ENCODE measurements at regions not wholly inside any gene's neighbourhood (a gene's known extent, or its start where the extent isn't known, plus 50 kb on each side); places are given as distances from the start of the nearest gene placed in this dataset.

DNA sequence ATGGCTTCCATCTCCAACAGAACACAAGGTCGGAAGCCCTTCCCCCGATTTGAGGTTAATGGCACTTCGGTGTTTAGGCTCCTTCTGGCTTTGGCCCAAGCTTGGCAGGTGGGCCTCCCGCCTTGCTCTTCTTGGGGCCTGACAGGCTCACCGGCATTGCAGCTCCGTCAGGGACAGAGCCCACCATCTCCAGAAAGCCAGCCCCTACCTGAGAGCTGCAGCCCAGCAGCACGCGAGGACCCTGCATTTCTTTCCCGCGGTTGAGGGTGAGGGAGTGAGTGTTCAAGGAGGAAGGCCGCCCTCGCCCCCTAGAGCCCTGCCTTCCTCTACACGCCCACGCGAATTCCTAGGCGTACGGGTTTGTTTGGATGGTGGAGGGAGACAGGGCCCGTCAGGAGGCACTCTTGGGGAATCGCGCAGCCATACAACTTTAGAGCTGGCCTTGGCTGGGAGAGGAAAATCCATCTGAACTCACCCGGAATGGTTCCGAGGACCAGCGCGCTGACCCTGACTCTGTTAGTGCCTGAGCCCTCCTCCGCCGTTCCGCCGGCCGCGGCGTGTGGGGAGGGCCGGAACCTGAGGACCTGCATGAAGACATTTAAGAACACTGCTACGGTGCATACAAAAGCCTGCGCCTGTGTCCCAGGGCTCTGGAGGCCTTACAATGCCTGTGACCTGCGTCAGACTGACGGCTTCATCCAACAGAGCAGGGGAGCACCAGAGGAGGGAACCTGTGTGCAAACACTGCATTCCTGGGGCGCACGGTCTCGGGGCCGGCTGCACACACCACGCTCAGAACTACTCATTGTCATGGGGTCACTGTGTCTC is 73.8 kb downstream of the MRPL36 start (continued):
- no peak for TF ChIP-seq LBX2 (CRISPR knock-in tag; IDR thresholded peaks at IDR 0.05; ENCODE audit: borderline replicate concordance)
- no peak for TF ChIP-seq MIER2 (CRISPR knock-in tag; IDR thresholded peaks at IDR 0.05)
- no peak for TF ChIP-seq NCOA2 (CRISPR knock-in tag; IDR thresholded peaks at IDR 0.05)
- TF ChIP-seq ZNF616 (CRISPR knock-in tag; IDR thresholded peaks at IDR 0.05; ENCODE audit: low read depth): no peak
- TF ChIP-seq, protein P1, sequence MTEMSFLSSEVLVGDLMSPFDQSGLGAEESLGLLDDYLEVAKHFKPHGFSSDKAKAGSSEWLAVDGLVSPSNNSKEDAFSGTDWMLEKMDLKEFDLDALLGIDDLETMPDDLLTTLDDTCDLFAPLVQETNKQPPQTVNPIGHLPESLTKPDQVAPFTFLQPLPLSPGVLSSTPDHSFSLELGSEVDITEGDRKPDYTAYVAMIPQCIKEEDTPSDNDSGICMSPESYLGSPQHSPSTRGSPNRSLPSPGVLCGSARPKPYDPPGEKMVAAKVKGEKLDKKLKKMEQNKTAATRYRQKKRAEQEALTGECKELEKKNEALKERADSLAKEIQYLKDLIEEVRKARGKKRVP (CRISPR knock-in tag; IDR thresholded peaks at IDR 0.05): no peak
- TF ChIP-seq, protein P2, sequence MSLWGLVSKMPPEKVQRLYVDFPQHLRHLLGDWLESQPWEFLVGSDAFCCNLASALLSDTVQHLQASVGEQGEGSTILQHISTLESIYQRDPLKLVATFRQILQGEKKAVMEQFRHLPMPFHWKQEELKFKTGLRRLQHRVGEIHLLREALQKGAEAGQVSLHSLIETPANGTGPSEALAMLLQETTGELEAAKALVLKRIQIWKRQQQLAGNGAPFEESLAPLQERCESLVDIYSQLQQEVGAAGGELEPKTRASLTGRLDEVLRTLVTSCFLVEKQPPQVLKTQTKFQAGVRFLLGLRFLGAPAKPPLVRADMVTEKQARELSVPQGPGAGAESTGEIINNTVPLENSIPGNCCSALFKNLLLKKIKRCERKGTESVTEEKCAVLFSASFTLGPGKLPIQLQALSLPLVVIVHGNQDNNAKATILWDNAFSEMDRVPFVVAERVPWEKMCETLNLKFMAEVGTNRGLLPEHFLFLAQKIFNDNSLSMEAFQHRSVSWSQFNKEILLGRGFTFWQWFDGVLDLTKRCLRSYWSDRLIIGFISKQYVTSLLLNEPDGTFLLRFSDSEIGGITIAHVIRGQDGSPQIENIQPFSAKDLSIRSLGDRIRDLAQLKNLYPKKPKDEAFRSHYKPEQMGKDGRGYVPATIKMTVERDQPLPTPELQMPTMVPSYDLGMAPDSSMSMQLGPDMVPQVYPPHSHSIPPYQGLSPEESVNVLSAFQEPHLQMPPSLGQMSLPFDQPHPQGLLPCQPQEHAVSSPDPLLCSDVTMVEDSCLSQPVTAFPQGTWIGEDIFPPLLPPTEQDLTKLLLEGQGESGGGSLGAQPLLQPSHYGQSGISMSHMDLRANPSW (CRISPR knock-in tag; IDR thresholded peaks at IDR 0.05; ENCODE audit: borderline replicate concordance): no peak
- TF ChIP-seq HMG20B (CRISPR knock-in tag; conservative IDR thresholded peaks at IDR 0.05): no peak
- no peak for TF ChIP-seq ZNF7 (CRISPR knock-in tag; IDR thresholded peaks at IDR 0.05)

Data from HepG2 (cell line).